Left renal pelvis (tissue), 4 donors: ENCODE measurements at regions not wholly inside any gene's neighbourhood (a gene's known extent, or its start where the extent isn't known, plus 50 kb on each side); places are given as distances from the start of the nearest gene placed in this dataset.

Experiments used
- DNase-seq, 4 donors: peaks; one replicate each; pipeline ENCODE4 v3.0.0-alpha.2; 2013; ENCODE audit warnings: low read depth in 4 of 4, low spot score in 3 of 4

- DNase-seq = no peak
Observed at GRCh38 chr1:38622197-38622596, 237.4 kb downstream of the RRAGC start.

GRCh38 chr1:38616846-38617245, 242.7 kb downstream of the RRAGC start:
- DNase-seq = no peak

- no peak for DNase-seq
Observed at GRCh38 chr1:38615680-38616079, 243.9 kb downstream of the RRAGC start.

- no peak for DNase-seq
Observed at GRCh38 chr1:38614861-38615260, 244.7 kb downstream of the RRAGC start.

GRCh38 chr1:38613996-38614395, 245.6 kb downstream of the RRAGC start:
- DNase-seq = no peak

DNA sequence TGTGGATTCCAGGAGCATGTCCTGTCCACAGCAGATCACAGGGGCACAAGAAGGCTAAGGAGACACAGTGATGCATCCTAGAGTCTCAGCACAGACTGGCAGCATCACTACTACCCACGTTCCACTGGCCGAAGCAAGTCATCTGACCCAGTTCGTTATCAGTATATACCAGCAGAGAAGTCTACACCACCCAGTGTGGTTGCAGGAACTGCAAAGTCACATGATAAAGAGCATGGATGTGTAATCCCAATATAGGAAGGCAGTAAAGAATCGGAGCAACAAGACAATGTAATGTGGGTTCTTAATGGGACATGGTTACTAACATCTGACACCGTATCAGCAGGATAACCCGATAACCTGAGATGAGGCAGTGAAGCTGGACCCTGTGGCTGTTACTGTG, 246.6 kb downstream of the RRAGC start:
- no peak for DNase-seq

DNA sequence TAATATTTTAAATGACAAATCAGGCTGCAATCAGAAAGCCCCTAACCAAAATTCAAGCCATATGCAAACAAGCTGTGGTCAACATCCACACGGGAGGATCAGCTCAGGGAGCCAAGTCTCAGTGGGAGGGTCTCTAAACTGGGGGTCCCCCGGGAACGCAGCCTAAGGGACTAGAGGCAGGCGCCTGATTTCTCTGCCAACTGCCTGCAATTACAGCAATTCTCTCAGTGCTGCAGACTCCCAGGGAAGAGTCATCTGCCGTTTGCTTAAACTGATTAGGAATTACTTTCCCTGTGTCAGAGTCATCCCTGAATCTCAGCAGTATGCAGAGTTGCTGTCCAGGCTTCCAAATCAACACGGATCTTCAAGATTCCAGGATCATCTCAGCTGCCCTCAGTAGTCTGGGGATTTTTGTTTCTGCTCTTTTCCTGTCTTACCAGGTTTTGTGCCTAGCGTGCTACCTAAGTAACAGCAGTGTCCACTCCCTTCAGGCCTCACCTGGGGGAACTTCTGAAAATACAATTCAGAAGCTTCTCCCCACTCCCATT, 247.8 kb downstream of the RRAGC start:
- DNase-seq = no peak

GRCh38 chr1:38609166-38610025, 250.2 kb downstream of the RRAGC start:
- DNase-seq = no peak

- peak in 2 of 4 donors; percentile 20 to 28 for DNase-seq
Observed at GRCh38 chr1:38608202-38608864, 251.2 kb downstream of the RRAGC start.

DNA sequence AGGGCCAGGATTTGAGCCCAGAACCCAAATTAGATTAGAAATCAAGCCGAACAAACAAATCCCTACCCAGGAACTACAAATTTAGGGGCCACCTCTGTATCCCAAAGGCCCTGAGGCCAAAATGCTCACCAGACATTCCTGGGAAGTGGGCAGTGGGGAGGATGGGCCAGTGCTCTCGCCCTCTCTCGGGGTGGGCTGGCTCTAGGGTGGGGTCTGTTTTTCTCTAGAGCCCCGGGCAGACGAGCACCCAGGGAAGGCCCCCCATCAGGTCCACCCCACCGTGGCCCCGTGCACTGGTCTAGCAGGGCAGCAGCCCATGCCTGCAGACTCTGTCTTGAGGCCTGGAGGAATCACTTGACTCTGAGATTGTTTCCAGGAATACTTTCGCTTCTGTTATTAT, 252.0 kb downstream of the RRAGC start:
- no peak for DNase-seq

GRCh38 chr1:38605063-38605462, 254.5 kb downstream of the RRAGC start:
- DNase-seq = no peak

DNA sequence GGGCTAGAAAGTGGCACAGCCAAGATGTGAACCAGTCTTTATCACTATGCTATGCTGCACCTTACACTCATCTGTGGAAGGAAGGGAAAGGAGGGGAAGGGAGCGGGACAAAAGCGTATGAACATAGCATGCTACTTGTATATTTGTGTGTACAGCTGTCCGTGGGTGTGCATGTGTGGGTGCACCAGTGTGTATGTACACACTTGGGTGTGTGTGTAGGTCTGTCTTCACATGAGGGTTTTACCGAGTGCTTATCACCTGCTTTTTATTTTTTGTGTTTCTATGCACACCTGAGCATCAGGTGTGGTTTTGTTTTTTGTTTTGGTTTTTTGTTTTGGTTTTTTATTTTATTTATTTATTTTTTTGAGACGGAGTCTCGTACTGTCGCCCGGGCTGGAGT, 255.7 kb downstream of the RRAGC start:
- no peak for DNase-seq

DNA sequence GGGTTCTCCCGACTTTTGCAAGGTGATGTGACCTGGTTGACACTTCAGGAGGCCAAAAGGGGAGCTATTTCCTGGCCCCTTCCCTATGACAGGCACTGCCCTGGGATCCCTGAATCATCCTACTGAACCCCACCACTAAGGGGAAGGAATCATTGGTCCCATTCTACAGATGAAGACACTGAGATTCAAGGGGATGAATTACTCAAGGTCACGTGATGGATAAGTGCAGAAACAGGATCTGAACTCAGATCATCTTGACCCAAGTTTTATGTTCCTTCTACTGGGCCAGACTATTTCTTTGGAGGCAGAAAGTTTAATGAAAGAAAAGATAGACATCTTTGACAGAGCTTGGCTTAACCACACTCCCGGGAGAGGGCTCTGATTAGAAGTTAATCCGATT, 258.7 kb downstream of the RRAGC start:
- no peak for DNase-seq

GRCh38 chr1:38600286-38600685, 259.3 kb downstream of the RRAGC start:
- no peak for DNase-seq

- DNase-seq = no peak
Observed at GRCh38 chr1:38598118-38598517, 261.5 kb downstream of the RRAGC start.

GRCh38 chr1:38589036-38589435, 270.5 kb downstream of the RRAGC start:
- DNase-seq = no peak

DNA sequence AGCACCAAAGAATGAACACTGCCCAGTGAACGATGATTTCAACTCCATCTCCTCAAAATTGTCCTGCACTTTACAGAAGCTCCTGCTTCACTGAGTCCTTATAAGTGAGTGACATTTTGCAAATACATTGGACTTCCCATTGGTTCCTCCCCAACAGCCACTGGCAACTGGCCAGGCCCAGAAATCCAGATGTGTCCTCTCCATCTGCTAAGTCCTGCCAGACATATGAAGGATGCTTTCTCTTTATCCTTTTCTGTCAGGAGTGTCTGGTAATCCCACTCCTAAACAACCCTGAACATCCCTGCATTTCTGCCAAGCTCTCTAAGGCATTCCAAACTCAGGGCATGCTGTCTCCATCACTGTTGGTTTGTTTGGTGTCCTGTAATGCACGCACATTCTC, 271.8 kb downstream of the RRAGC start:
- no peak for DNase-seq

- DNase-seq = no peak
Observed at GRCh38 chr1:38586993-38587646, 272.5 kb downstream of the RRAGC start.

DNA sequence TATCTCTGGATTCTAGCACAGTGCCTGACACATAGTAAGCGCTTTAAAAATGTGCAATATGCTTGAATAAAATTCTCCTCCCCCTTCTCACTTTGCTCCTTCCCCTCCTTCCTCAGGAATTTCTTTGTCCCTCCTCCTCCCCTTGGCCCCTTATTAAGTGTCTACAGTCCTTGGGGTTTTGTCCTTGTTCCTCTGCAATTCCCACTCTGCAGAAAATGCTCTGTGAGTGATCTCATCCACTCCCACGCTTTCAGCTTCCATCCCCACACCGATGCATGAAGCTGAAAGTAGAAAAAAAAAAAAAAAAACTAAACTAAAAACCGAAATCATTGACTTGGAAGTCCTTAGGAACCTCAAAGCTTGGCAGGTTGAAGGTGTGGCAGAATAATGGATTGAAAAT, 273.6 kb downstream of the RRAGC start:
- DNase-seq = no peak

DNA sequence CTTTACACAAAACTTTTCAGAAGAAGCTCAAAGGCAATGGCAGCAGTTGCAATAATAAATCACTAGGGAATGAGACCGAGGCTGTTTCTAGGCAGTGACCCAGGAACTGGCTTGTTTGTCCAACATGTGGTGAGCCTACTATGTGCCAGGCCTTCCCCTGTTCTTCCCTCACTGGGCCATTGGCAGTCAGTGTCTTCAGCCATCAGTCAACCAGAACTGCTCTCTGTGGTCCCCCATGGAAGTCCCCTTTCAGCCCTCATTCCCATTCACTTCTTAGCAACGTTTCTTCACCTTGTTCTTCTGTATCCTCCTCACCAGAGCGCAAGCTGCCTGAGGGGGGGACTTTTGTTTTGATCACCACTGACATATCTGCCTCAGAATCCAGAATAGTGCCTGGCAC, 274.1 kb downstream of the RRAGC start:
- no peak for DNase-seq
